Peyer's patch (tissue), 4 donors: ENCODE measurements at regions not wholly inside any gene's neighbourhood (a gene's known extent, or its start where the extent isn't known, plus 50 kb on each side); places are given as distances from the start of the nearest gene placed in this dataset.

Source experiments
- CTCF ChIP-seq, 6 experiments: fragments of 450-650 bp in 4 of 6; fragments of 200-600 bp in 2 of 6; sonication (generic) in 1 of 6; IDR thresholded peaks; one replicate each; pipeline ENCODE4 v1.5.1; 2017 to 2019; ENCODE audit warnings: antibody characterized with exemption in 6 of 6, mild to moderate bottlenecking in 3 of 6, moderate library complexity in 1 of 6
- POLR2A ChIP-seq, 2 donors: fragments of 450-650 bp; IDR thresholded peaks; one replicate each; pipeline ENCODE4 v1.5.1; 2017; ENCODE audit warnings: antibody characterized with exemption in 2 of 2, mild to moderate bottlenecking in 2 of 2, moderate library complexity in 2 of 2

DNA sequence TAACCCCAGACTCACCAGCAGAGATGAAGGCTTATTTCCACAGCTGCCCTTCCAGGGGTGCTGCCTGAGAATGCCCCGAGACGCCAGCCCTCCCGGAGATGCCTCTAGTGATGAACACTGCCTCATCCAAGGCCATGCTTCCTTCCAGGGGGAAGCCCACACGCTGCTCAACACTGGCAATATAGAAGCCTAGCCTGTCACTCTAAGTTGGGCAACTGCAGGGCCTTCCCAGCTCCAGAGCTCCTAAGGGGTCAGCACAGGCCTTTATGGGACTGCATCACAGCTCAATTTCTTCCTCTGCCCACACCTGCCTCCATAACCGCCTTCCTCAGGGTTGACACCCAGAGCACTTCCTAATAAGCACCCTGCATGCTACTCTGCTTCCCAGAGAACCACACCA lies 217.7 kb downstream of the ABHD5 start:
- TF ChIP-seq CTCF (IDR thresholded peaks at IDR 0.05) (no peak), POLR2A (IDR thresholded peaks at IDR 0.05) (no peak)
